H9 (cell line): ENCODE measurements at regions not wholly inside any gene's neighbourhood (a gene's known extent, or its start where the extent isn't known, plus 50 kb on each side); places are given as distances from the start of the nearest gene placed in this dataset.

ENCODE experiments used
- DNase-seq: peaks from one replicate; pipeline ENCODE4 v3.0.0-alpha.2; 2017
- H2AFZ ChIP-seq: one replicate; pipeline ENCODE4 v1.6.1; 2013; ENCODE audit warnings: mild to moderate bottlenecking, low read length, control low read depth, moderate library complexity
- H2AK5ac ChIP-seq: 2 replicates; pipeline ENCODE4 v1.6.1; 2013; ENCODE audit warnings: low read length, control low read depth, mixed read lengths; ENCODE audit not compliant: insufficient read length
- H2BK120ac ChIP-seq: one replicate; pipeline ENCODE4 v1.6.1; 2013; ENCODE audit warnings: low read depth, mild to moderate bottlenecking, low read length, control low read depth, inconsistent platforms; ENCODE audit not compliant: poor library complexity, severe bottlenecking
- H2BK12ac ChIP-seq: 2 replicates; pipeline ENCODE4 v1.6.1; 2013; ENCODE audit warnings: low read length, control low read depth, mixed read lengths, low read depth; ENCODE audit not compliant: insufficient read length
- H2BK15ac ChIP-seq: 2 replicates; pipeline ENCODE4 v1.6.1; 2013; ENCODE audit warnings: low read depth, low read length, control low read depth
- H2BK20ac ChIP-seq: one replicate; pipeline ENCODE4 v1.6.1; 2013; ENCODE audit warnings: low read depth, mild to moderate bottlenecking, low read length, control low read depth, inconsistent platforms; ENCODE audit not compliant: poor library complexity, severe bottlenecking
- H2BK5ac ChIP-seq: 2 replicates; pipeline ENCODE4 v1.6.1; 2013; ENCODE audit warnings: low read length, control low read depth, mixed read lengths; ENCODE audit not compliant: insufficient read length
- H3K14ac ChIP-seq: 2 replicates; pipeline ENCODE4 v1.6.1; 2013; ENCODE audit warnings: low read length, control low read depth; ENCODE audit not compliant: insufficient read depth
- H3K18ac ChIP-seq: 2 replicates; pipeline ENCODE4 v1.6.1; 2013; ENCODE audit warnings: low read depth, mild to moderate bottlenecking, mixed read lengths, low read length, control low read depth; ENCODE audit not compliant: insufficient read length
- H3K23ac ChIP-seq: 2 replicates; pipeline ENCODE4 v1.6.1; 2013; ENCODE audit warnings: low read length, control low read depth, mixed read lengths, low read depth; ENCODE audit not compliant: insufficient read length
- H3K23me2 ChIP-seq: 2 replicates; pipeline ENCODE4 v1.6.1; 2013; ENCODE audit warnings: low read depth, mild to moderate bottlenecking, mixed read lengths, low read length, control low read depth; ENCODE audit not compliant: insufficient read length, poor library complexity, severe bottlenecking
- H3K27ac ChIP-seq: 2 replicates; pipeline ENCODE4 v1.5.1; 2013; ENCODE audit warnings: low read length, control low read depth, mixed read lengths, low read depth; ENCODE audit not compliant: insufficient read length
- H3K27me3 ChIP-seq: 2 replicates; pipeline ENCODE4 v1.6.1; 2013; ENCODE audit warnings: low read length, control low read depth, inconsistent platforms; ENCODE audit not compliant: insufficient read depth
- H3K4ac ChIP-seq: 2 replicates; pipeline ENCODE4 v1.6.1; 2013; ENCODE audit warnings: low read depth, mild to moderate bottlenecking, control low read depth, inconsistent platforms, low read length, moderate library complexity
- H3K4me1 ChIP-seq: 2 replicates; pipeline ENCODE4 v1.6.1; 2013; ENCODE audit warnings: low read length, control low read depth, inconsistent platforms; ENCODE audit not compliant: insufficient read depth
- H3K4me2 ChIP-seq: 2 replicates; pipeline ENCODE4 v1.6.1; 2013; ENCODE audit warnings: low read length, control low read depth, mixed read lengths; ENCODE audit not compliant: insufficient read length, insufficient read depth
- H3K56ac ChIP-seq: 2 replicates; pipeline ENCODE4 v1.6.1; 2013; ENCODE audit warnings: low read depth, mild to moderate bottlenecking, mixed read lengths, low read length, control low read depth; ENCODE audit not compliant: insufficient read length
- H3K79me1 ChIP-seq: 2 replicates; pipeline ENCODE4 v1.6.1; 2013; ENCODE audit warnings: low read depth, mild to moderate bottlenecking, moderate library complexity, low read length, control low read depth, inconsistent platforms; ENCODE audit not compliant: insufficient read depth, poor library complexity, severe bottlenecking
- H3K79me2 ChIP-seq: 2 replicates; pipeline ENCODE4 v1.6.1; 2013; ENCODE audit warnings: low read length, control low read depth, inconsistent platforms; ENCODE audit not compliant: insufficient read depth
- H3K9ac ChIP-seq: 2 replicates; pipeline ENCODE4 v1.6.1; 2013; ENCODE audit warnings: low read length, control low read depth, mixed read lengths; ENCODE audit not compliant: insufficient read length; ENCODE audit errors: extremely low read depth
- H3K9me3 ChIP-seq: one replicate; pipeline ENCODE4 v1.6.1; 2013; ENCODE audit warnings: low read depth, low read length, inconsistent platforms; ENCODE audit not compliant: control insufficient read depth
- H3T11ph ChIP-seq: one replicate; pipeline ENCODE4 v1.6.1; 2013; ENCODE audit warnings: mild to moderate bottlenecking, low read length, control low read depth, inconsistent platforms
- H4K20me1 ChIP-seq: one replicate; pipeline ENCODE4 v1.6.1; 2013; ENCODE audit not compliant: control insufficient read depth, insufficient read length, insufficient read depth
- H4K5ac ChIP-seq: 2 replicates; pipeline ENCODE4 v1.6.1; 2013; ENCODE audit warnings: low read depth, mild to moderate bottlenecking, mixed read lengths, low read length, control low read depth; ENCODE audit not compliant: insufficient read length
- H4K8ac ChIP-seq: replicated peaks from 2 replicates; pipeline ENCODE4 v1.6.1; 2013; ENCODE audit warnings: low read length, control low read depth, mixed read lengths, low read depth; ENCODE audit not compliant: insufficient read length
- H4K91ac ChIP-seq: 2 replicates; pipeline ENCODE4 v1.6.1; 2013; ENCODE audit warnings: low read depth, mild to moderate bottlenecking, moderate library complexity, mixed read lengths, low read length, control low read depth; ENCODE audit not compliant: insufficient read length
- H3K27ac Mint-ChIP-seq, 3 experiments: 2 replicates in 2 of 3; 3 replicates in 1 of 3; pipeline ENCODE4 v1.8.0; 2020 to 2021; ENCODE audit warnings: mixed read lengths in 3 of 3, mild to moderate bottlenecking in 1 of 3, moderate library complexity in 1 of 3
- H3K27me3 Mint-ChIP-seq: 2 replicates; pipeline ENCODE4 v1.8.0; 2021; ENCODE audit warnings: low read depth, mild to moderate bottlenecking, moderate library complexity, mixed read lengths
- H3K36me3 Mint-ChIP-seq, 3 experiments: 2 replicates in 2 of 3; 3 replicates in 1 of 3; pipeline ENCODE4 v1.8.0; 2020 to 2021; ENCODE audit warnings: low read depth in 3 of 3, mixed read lengths in 3 of 3; ENCODE audit not compliant: insufficient read depth in 1 of 3
- H3K4me1 Mint-ChIP-seq, 2 experiments: 2 replicates each; pipeline ENCODE4 v1.8.0; 2020; ENCODE audit warnings: mixed read lengths in 2 of 2
- H3K4me3 Mint-ChIP-seq, 2 experiments: 2 replicates in 1 of 2; 3 replicates in 1 of 2; pipeline ENCODE4 v1.8.0; 2020 to 2021; ENCODE audit warnings: mild to moderate bottlenecking in 2 of 2, mixed read lengths in 2 of 2, moderate library complexity in 1 of 2
- H3K9me3 Mint-ChIP-seq, 2 experiments: 2 replicates in 1 of 2; 3 replicates in 1 of 2; pipeline ENCODE4 v1.8.0; 2020; ENCODE audit warnings: mild to moderate bottlenecking in 2 of 2, mixed read lengths in 2 of 2, moderate library complexity in 1 of 2
- CTCF ChIP-seq: fragments of 200-600 bp; sonication (generic); conservative IDR thresholded peaks from 3 replicates; pipeline ENCODE4 v1.8.0; 2021; ENCODE audit warnings: antibody characterized with exemption, mild to moderate bottlenecking
- WGBS: extraction: QIAGEN DNeasy Blood & Tissue Kit; methylation state at CpG from one replicate; pipeline ENCODE4 v1.1.7; 2013; ENCODE audit warnings: missing lambda C conversion rate, low lambda C conversion rate, mixed read lengths; ENCODE audit not compliant: insufficient read length; ENCODE audit errors: extremely low coverage; 5-methylcytosine and 5-hydroxymethylcytosine counted together

- H3K27me3 Mint-ChIP-seq, result peaks cover 98% of the 10 kb centered on the region
- no peak for TF ChIP-seq CTCF
- no peak for DNase-seq
- Histone ChIP-seq H3K4me2 (no peak overlapping the region), H2BK20ac (peak overlapping the region; percentile 49), H3K9me3 (no peaks in the 10 kb centered on the region), H3T11ph (no peak overlapping the region), H3K9ac (no peak overlapping the region), H3K4ac (no peak overlapping the region), H4K8ac (no peak overlapping the region), H2BK12ac (no peak overlapping the region), H2BK15ac (no peak overlapping the region), H3K23ac (no peak overlapping the region), H2AK5ac (no peak overlapping the region), H2AFZ (no peak overlapping the region), H3K27me3 (no peaks in the 10 kb centered on the region), H3K27ac (no peak overlapping the region), H3K23me2 (no peaks in the 10 kb centered on the region), H2BK5ac (no peak overlapping the region), H4K20me1 (no peaks in the 10 kb centered on the region), H4K91ac (no peak overlapping the region), H3K79me2 (no peaks in the 10 kb centered on the region), H3K79me1 (no peaks in the 10 kb centered on the region), H3K14ac (no peak overlapping the region), H4K5ac (no peak overlapping the region), H3K4me1 (no peaks in the 10 kb centered on the region), H3K18ac (no peak overlapping the region), H2BK120ac (no peak overlapping the region), H3K56ac (no peak overlapping the region)
- WGBS, result no CpG with 5 or more reads among the region's 5 CpGs
- H3K36me3 Mint-ChIP-seq, result no peaks in the 10 kb centered on the region
- H3K4me3 Mint-ChIP-seq, result no peak overlapping the region
- peaks cover 5% of the 10 kb centered on the region in 2 experiments; a peak in 3 of 4 replicates for H3K4me1 Mint-ChIP-seq
- no peaks in the 10 kb centered on the region; a peak in 1 of 5 replicates for H3K9me3 Mint-ChIP-seq
- no peak overlapping the region for H3K27ac Mint-ChIP-seq
Observed at GRCh38 chr12:130066742-130067141, 95.5 kb upstream of the FZD10 start.
